NCI-H774 (cell line): ENCODE measurements at regions not wholly inside any gene's neighbourhood (a gene's known extent, or its start where the extent isn't known, plus 50 kb on each side); places are given as distances from the start of the nearest gene placed in this dataset.
"Not testable (repeated sequence)": the region's sequence is repeated elsewhere in the genome, so short reads cannot be mapped to it uniquely, and the experiment has no call there.

Source experiments
- DNase-seq: peaks from one replicate; lab custom pipeline; 2025; lab: John Stamatoyannopoulos, UW

DNA sequence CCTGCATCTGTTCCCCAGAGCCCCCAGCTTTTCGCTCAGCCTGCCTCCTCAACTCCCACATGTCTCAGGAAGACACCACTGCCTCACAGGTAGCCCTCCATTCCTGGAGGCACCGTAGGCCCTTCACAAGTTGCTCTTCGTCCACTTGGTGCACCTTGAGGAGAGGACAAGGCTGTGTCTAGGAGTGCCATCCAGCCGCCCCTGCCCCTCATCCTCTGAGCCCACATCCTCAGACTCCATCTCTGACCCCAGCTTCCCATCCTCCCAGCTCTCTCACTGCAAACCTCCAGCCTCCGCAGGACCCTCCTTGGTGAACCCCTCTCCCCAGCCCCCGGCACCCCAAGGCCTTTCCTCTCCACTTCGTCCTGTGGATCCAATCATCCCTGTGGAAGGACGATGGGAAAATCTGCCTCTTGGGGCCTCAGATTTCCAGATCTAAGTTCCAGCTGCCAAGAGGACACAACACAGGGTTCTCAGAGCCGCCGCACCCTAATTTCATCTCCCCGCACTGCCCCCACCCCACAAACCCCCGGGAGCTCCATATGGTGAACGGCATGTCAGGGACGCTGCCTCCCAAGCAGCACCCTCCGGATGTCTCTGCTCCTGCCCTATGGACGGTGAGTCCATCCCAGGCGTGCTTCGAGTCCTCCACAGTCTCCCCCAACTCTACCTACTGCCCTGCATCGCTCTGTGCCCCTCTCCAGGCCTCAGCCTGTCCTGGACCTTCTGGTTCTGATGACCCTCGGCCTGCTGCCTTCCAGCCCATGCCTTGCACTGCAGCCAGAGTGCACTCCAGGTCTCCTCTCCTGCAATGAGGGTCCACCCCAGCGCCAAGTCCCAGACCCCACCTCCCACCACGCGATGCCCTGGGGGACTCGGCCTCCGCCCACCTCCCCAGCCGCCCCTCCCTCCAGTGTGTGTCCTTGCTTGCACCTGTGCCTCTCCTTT is 314.1 kb upstream of the DIO3 start:
- no peak for DNase-seq

DNA sequence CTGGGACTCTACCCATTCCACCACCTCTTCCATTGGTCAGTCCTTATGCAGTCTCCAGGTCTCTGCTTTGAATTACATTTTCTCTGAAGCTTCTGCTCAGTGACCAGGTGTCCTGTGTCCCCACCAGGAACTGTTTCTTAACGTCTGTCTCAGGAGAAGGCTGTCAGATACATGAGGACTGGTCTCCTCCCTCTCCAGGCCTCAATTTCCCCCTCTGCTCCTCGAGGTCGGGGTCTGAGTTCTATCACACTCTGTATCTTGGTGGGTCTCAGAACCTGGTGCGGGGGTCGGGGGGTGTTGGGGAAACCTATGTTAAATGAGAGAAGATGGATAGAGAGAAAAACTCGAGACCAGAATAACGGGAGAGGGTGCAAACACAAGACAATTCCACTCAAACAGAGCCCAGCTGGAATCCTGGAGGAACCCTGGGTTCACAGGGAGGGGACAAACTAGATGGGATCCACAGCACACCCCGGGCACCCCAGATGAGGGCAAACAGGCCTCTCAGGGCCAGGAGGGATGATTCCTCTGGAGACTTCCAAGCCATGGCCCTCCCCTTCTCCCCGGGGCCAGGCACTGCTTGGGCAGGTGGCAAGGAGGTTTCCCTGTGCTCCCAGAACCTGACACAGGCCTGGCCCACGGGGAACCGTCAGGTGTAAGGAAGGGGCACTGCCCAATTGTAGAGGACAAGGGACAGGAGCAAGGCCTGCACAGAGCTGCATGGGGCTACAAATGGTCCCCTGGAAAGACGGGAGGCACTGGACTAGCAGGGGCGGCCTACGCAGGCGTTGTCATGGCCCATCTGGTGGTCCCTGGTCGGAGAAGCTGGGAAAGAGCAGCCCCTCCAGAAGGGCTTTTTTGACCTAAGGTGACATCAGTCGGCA is 313.2 kb upstream of the DIO3 start:
- DNase-seq: no peak

DNA sequence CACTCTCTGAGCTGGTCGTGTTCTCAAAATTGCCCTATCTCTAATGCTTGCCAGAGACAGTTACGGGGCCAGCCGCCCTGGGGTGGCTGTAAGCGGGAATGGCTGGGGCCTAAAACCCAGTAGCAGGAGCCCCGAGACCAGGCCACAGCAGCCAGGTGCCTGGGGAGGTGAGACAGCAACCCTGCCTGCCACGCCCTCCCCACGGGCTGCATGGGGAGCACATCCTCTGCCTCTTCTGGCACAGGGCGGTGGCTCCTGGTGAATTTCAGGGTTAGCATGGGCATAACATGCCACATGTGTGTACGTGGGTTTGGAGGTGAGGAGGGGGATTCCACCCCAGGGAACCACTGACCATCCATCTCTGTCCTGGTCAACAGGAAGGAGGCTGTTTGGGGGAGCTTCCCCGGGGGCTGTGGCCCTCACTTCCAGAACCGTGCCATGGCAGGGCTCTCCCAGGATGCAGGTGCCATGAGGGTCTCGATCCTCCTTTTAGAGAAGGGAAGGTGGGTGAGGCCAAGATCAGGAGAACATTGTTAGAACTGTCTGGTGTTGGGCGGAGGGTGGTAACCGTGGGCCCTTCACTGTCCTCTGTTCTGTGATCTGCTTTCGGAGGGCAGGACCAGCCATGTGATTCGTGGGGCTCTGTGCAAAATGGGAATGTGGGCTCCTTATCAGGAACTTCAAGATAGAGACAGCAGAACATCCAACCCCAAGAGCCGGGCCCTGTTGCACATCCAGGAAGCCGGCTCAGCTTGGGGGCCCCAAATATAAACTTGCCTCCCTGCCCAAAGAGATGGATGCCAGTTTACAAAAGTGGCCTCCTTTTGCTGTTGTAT is 312.2 kb upstream of the DIO3 start:
- DNase-seq: no peak

DNA sequence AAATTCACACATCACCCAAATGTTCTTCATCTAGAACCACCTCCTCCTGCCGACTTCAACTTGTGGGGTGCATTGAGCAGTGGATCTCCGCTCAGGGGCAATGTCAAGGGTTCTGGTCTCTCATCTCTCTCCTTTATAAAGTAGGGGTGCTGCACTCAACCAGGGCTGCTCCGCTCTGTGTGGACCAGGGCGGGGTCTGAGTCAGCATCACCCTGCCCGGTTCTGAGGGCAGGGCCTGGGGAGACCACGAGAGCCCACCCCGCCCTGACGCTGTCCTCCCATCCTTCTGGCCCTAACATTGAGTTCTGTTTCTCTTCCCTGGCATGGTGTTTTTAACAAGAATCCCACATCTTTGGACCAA is 311.6 kb upstream of the DIO3 start:
- DNase-seq: no peak

DNA sequence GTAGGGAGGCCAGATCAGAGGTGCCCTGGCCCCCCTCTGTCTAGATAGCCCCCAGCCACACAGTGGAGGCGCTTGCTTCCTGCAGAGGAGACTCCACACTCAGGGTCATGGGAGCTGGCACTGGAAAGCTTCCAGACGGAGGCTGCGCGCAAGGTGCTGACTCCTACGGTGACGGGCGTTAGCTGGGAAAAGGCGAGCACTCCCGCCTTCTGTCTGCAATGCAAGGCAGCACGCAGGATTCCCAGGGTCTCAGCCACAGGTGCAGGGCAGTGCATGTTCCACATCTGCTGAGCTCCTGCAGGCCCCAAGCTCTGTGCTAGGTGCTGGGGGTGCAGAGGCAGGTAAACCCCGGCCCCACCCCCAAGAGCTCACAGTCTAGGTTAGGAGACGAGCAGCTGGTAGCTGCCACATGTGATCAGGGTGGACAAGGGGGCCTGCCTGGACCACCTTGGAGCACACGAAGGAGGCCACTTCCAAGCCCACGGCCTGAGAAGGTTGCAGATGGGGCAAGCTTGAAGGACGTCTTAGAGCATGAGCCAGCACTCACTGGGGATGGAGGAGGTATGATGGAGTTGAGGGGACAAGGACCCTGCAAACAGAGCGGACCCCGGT is 310.9 kb upstream of the DIO3 start:
- no peak for DNase-seq

DNA sequence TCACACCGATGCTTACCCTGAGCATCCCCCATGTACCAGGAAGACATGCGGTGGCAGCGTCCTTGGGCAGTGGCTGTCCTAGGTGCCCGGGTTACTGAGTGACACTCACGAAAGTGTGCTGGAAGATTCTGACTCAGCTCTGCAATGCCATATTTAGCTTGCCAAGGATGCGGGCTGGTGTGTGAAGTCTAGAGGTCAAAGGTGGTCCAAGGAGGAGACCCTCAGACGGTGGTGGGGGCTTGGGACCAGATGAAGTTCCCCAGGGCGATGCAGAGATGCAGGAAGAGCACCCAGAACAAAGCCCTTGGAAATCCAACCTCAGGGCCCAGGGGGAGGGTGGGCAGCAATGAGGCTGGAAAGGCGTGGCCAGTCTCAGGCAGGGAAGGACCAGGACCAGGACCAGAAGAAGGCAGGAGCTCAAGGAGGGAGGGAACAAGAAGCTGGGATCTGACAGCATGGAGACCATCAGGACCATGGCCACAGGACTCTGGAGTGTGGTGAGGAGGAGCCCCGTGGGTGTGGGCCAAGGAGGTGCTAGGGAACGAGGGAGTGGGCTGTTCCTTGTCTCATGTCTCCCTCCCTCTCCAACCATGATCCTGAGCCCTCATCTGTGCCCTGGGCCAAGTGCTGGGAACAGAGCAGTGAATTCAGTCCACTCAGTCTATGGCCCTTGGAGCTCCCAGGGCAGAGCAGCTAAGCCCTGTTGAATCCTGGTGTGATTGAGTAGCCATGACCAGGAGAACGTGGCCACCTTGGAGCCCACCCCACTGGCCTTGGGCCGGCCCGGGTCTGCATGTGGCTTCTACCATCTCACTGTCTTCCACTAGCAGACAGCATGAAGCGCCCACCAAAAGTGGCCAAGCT is 310.1 kb upstream of the DIO3 start:
- no peak for DNase-seq

DNA sequence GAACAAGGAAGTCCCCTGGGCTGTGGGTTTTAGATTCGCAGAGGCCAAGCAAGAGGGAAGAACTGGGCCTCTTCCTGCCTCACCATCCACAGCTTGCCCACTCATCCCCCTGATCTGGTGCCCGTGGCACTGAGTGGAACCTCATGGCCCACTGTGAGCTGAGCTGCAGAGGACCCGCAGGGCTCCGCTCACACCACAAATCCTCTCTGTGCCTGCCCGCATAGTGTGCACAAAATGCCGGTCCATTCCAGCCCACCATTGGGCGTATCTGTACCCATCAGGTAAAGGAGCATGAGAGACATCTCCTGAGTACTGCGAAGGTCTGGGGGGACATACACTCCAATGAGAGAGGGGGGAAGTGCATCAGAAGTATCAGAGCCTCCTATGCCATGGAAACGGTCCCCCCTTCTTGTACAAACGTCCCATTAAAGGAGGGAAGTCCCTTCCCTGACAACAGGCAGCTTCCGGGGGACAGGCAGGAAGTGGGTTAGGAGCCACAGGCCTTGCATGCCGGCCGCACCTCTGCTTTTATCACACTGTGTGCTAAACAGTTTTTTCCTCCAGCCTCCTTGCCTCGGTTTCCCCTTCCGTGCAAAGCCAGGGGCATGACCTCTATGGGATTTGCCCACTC is 309.4 kb upstream of the DIO3 start:
- DNase-seq: no peak

DNA sequence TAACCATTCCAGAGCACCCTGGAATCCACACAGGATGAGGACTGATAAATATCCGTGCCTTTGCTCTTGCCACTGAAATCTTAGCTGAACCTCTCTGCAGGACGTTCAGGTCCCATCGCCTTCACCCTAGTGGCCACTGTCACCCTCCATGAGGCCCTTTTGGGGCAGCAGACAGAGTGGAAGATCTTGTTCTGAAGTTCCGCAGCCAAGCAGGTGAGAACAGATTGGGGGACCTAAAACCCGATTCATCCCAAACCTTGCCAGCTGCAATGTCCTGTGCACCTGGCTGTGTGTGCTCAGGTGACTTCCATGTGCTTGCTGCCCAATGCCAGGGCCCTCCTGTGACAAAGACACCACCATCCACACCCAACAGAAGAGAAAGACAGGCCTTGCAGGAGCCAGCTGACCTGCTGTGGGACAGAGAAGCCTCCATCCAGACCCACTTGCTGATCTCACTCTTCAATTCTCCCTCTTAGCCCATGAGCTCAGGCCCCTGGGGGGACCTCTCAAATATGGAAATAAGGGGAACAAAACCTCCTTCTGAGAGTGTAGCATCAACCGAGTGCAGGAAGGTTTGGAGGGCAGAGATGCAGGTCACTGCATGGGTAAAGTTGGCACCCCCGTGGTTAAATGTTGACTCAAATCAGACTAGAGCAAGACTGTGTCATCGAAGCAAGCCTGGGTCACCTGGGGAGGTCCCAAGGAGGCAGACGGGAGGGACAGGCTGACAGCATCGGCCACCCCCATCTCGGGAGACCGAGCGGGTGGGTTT is 308.7 kb upstream of the DIO3 start:
- DNase-seq: no peak

DNA sequence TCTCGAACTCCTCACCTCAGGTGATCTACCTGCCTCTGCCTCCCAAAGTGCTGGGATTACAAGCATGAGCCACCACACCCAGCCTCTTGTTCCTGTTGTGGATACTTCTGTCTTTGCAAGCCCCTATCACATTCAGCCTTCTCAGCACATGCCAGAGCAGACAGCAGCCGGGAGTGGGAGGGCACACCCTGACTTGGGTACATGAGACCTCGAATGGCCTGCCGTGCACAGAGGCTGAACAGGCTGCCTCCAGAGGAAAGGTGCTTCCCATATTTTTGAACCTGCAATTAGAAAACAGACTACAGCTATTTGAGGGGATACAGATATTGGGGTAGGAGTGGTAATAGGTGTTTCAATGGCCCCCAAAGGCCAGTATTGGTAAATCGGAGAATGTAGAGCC is 307.3 kb upstream of the DIO3 start:
- no peak for DNase-seq

DNA sequence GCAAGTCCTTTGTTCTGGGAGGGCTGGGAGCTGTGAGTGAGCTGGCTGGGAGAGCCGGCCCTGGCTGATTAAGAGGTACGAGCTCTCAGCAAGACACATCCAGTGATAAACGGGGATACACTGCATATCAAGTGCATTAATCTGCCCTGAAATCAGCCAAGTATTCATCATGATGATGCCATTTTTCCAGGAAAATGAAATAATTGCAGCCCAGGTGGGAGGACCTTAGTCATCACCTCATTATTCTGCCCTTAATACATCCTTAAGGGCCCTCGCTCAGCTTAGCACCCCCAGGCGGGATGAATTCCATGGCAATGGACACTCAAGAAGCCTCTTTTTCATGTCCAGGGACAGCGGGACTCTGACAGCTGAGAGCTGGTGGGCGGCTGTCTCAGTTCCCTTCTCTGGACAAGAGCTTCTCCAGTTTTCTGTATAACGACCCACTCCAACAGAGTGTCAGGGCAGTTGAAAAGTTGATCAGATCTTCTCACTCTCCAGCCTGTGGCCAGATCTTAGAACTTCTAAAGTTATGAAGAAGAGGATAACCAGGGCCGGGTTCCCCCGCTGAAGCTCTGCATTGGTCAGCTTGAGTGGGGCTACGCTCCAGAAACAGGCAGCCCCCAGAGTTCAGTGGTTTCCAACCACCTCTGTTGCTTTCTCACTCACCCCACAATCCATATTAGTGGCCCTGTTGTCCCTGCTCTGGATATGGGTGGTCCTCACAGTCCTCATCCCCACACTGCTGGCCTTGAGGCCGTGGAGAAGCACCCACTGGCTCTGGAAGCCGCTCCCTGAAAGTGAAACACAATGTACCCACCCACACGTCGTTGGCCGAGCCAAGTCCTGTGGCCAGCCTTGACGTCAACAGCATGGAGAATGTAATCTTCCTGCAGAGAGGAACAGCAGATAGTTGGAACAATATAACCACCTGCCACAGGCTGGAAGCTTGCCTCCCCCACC is 306.2 kb upstream of the DIO3 start:
- no peak for DNase-seq

DNA sequence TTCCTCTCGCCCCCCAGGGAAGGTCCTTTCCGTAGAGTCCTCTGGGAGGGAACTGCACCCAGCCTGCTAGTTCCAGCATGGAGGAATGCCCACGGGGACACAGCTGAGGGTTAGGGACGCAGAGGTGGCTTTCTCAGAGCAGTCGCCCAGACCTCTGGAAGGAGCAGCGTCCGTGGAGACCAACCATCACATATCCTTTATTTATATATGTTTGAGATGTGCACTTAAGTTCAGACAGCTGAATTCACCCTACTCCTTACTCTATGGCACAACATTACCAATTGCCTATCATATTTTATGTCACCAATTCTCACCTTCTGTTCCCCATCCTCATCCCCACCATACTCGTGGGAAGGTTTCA is 305.6 kb upstream of the DIO3 start:
- no peak for DNase-seq

DNA sequence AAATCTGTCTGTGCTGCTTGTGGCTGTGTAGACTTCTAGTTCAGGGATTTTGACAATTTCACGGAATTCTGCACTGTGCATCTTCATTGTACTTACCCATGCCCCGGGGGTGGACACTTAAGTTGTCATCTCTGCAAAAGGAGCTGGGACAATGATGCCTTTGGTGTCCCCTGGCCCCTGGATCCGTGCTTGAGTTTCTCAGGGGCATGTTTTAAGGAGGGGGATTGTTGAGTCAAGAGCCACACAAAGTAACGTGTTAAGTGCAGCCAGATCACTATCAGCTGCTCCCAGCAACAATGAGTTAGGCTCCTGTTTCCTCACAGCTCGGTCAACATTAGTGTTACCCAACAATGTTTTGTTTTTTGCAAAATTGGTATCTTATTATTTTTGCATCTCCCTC is 305.0 kb upstream of the DIO3 start:
- DNase-seq: no peak

DNA sequence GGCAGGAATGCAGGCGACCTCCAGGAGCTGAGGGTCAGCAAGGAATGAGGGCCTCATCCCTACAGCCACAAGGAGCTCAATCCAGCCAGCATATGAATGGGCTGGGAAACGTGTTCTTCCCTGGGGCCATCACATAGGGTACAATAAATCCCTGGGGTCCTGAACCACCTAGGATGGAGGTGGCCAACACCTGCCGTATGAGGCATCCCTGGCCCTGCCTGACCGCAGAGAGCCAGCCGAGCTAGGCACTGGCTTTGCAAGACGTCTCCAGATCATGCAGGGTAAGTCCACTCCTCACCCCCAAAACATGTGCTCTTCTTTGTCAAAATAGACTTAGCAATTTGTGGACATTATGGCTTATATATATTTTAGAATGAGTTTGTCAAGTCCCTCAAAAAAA is 303.7 kb upstream of the DIO3 start:
- no peak for DNase-seq

DNA sequence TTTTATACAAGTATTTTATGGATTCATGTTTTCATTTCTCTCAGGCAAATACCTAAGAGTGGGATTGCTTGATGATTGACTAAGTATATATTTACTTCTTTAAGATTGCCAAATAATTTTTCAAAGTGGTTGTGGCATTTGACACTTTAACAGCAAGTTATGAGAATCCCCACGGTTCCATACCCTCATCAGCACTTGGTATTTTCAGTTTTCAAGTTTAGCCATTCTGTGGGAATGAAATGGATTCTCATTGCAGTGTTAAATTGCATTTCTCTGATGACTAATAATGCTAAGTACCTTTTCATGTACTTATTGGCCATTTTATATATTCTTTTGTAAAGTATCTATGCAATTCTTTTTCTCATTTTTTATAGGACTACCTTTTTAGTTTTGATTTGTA is 301.5 kb upstream of the DIO3 start:
- DNase-seq: no peak

DNA sequence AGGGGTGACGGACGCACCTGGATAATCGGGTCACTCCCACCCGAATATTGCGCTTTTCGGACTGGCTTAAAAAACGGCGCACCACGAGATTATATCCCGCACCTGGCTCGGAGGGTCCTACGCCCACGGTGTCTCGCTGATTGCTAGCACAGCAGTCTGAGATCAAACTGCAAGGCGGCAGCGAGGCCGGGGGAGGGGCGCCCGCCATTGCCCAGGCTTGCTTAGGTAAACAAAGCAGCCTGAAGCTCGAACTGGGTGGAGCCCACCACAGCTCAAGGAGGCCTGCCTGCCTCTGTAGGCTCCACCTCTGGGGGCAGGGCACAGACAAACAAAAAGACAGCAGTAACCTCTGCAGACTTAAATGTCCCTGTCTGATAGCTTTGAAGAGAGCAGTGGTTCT is 294.9 kb upstream of the DIO3 start:
- DNase-seq: not testable (repeated sequence)

DNA sequence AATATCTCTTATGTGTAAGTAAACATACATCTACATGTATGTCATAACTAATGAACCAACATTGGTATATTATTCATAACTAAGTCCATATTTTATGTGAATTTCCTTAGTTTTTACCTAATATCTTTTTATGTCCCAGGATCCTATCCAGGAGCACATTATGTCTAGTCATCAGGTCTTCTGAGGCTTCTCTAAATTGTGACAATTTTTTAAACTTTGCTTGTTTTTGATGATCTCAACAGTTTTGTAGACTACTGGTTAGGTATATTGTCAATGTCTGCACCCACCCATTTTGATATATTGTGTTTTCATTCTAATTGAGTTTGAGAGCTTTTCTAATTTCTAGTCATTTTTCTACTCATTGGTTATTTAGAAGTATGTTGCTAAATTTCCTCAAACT is 288.2 kb upstream of the DIO3 start:
- no peak for DNase-seq

DNA sequence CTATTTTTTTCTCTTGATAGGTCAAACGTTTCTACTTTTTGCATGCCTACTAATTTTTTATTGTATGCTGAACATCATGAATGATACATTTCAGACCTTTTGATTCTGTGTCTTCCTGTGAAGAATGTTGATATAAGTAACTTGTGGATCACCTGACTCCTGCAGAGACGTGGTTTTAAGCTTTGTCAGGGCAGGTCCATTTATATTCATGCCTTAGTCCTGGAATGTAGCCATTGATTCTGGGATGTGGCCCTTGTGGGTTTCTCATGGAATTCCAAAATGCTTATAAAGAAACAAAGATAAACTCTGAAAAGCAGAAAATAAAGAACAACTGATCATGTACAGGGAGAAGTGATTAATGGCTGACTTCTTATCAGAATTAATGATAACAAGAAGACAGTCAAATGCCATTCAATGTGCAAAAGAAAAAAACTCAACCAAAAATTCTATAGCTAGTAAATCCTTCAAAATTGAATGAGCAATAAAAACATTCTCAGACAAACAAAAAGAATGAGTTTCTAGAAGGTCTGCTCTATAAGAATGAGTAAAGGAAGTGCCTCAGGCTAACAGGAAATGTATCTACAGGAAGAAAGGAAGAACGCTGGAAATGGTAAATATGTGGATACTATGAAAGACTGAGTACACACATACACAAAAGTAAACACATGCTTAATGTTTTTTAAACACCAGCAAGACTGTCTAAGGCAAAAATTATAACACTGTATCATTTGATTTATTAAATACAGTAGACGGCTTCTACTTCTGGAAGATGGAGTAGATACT is 284.8 kb upstream of the DIO3 start:
- DNase-seq: no peak

DNA sequence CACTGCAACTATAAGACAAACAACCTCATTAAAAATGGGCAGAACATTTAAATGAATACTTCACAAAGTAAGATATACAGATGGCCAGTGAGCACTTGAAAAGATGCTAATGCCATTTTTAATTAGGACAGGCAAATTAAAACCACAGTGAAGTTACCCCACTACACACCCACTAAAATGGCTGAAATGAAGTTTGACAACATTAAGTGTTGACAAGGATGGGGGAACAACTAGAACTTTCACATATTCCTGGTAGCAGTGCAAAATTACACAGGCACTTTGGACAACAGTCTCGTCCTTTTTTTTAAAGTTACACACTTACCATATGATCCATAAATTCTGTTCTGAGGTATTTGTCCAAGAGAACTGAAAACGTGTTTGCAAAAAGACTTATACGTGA is 278.9 kb upstream of the DIO3 start:
- no peak for DNase-seq
